Left ventricle myocardium superior (tissue), 1 donor: ENCODE measurements at regions not wholly inside any gene's neighbourhood (a gene's known extent, or its start where the extent isn't known, plus 50 kb on each side); places are given as distances from the start of the nearest gene placed in this dataset.

ENCODE experiments used
- ATAC-seq: fragments of 200-7000 bp; cut with Tn5 transposase; one replicate; pipeline ENCODE4 v1.9.1; 2020; ENCODE audit warnings: mild to moderate bottlenecking, moderate library complexity
- DNase-seq: peaks from one replicate; pipeline ENCODE4 v3.0.0-alpha.2; 2020
- intact Hi-C: fragments of 100-400 bp; cut with micrococcal nuclease; formaldehyde crosslinking; loops from one replicate; pipeline ENCODE4 v1.11.0; 2022
- donor health status: DM: no; HTN: yes; CAD: no; lungs with severe emphysema.

GRCh38 chr12:102735104-102735503 is 181.9 kb downstream of the PAH start:
- no peak for DNase-seq
- no peak for ATAC-seq

GRCh38 chr12:102730996-102731395 is 186.0 kb downstream of the PAH start:
- intact Hi-C loops: no loop called here
- DNase-seq (no peak), ATAC-seq (no peak)

More at GRCh38 chr12:102735104-102735503, 181.9 kb downstream of the PAH start:
- intact Hi-C loops: no loop called here

GRCh38 chr12:102728506-102729242 is 188.4 kb downstream of the PAH start:
- ATAC-seq (no peak), DNase-seq (no peak)
- intact Hi-C loops: no loop called here

GRCh38 chr12:102726686-102727085 is 190.4 kb downstream of the PAH start:
- DNase-seq: no peak
- intact Hi-C loops: no loop called here
- no peak for ATAC-seq

GRCh38 chr12:102722147-102722546 is 194.9 kb downstream of the PAH start:
- DNase-seq: no peak
- intact Hi-C loops: no loop called here
- ATAC-seq: no peak

GRCh38 chr12:102708108-102708507 is 208.9 kb downstream of the PAH start:
- ATAC-seq (no peak), DNase-seq (no peak)
- intact Hi-C loops: no loop called here

- intact Hi-C loops: no loop called here
- no peak for ATAC-seq
- DNase-seq: no peak
Measured at GRCh38 chr12:102702447-102703114, 214.5 kb downstream of the PAH start.

GRCh38 chr12:102696045-102696444 is 215.7 kb upstream of the IGF1 start:
- no peak for DNase-seq
- intact Hi-C loops: no loop called here
- ATAC-seq: no peak

GRCh38 chr12:102694903-102695302 is 214.5 kb upstream of the IGF1 start:
- intact Hi-C loops: no loop called here
- no peak for ATAC-seq
- no peak for DNase-seq

- intact Hi-C loops: no loop called here
- DNase-seq (no peak), ATAC-seq (no peak)
Measured at GRCh38 chr12:102691773-102692555, 211.6 kb upstream of the IGF1 start.

GRCh38 chr12:102690253-102690652 is 209.9 kb upstream of the IGF1 start:
- ATAC-seq (no peak), DNase-seq (no peak)
- intact Hi-C loops: no loop called here

- no peak for ATAC-seq
- intact Hi-C loops: no loop called here
- no peak for DNase-seq
Measured at GRCh38 chr12:102689701-102690100, 209.3 kb upstream of the IGF1 start.

- no peak for DNase-seq
- intact Hi-C loops: no loop called here
- ATAC-seq: peak; percentile 50
Measured at GRCh38 chr12:102687523-102687922, 207.2 kb upstream of the IGF1 start.

- DNase-seq: no peak
- ATAC-seq: peak; percentile 25
- intact Hi-C loops: no loop called here
Measured at GRCh38 chr12:102685841-102686240, 205.5 kb upstream of the IGF1 start.

GRCh38 chr12:102685172-102685571 is 204.8 kb upstream of the IGF1 start:
- intact Hi-C loops: no loop called here
- DNase-seq (no peak), ATAC-seq (no peak)

GRCh38 chr12:102682366-102683289 is 202.3 kb upstream of the IGF1 start:
- DNase-seq: no peak
- peak; percentile 18 for ATAC-seq
- intact Hi-C loops: no loop called here

- no peak for ATAC-seq
- intact Hi-C loops: no loop called here
- no peak for DNase-seq
Measured at GRCh38 chr12:102681747-102682146, 201.4 kb upstream of the IGF1 start.

- DNase-seq (no peak), ATAC-seq (no peak)
- intact Hi-C loops: no loop called here
Measured at GRCh38 chr12:102681309-102681708, 200.9 kb upstream of the IGF1 start.

- no peak for ATAC-seq
- intact Hi-C loops: no loop called here
- no peak for DNase-seq
Measured at GRCh38 chr12:102680304-102680703, 199.9 kb upstream of the IGF1 start.
